IMR-90 (cell line): ENCODE measurements at regions not wholly inside any gene's neighbourhood (a gene's known extent, or its start where the extent isn't known, plus 50 kb on each side); places are given as distances from the start of the nearest gene placed in this dataset.

Experiments
- ATAC-seq: fragments of 200-7000 bp; cut with Tn5 transposase; 2 replicates; pipeline ENCODE4 v1.9.1; 2020; ENCODE audit warnings: low read depth, mild to moderate bottlenecking, moderate library complexity
- BruUV-seq: library from RNA; stranded (reverse); fragments of 400-500 nt; replicated peaks from 2 replicates; lab custom pipeline; 2021; lab: Mats Ljungman, UMichigan
- CTCF ChIA-PET: fragments of 300-600 bp; formaldehyde crosslinking; extraction: SDS; loops from one replicate; lab custom pipeline; 2021; ENCODE audit warnings: antibody characterized with exemption; lab: Yijun Ruan, JAX
- POLR2A ChIA-PET: fragments of 300-600 bp; sonication (Branson Sonifier 250); formaldehyde crosslinking; loops from one replicate; lab custom pipeline; 2022; ENCODE audit warnings: antibody characterized with exemption; ENCODE audit not compliant: unreplicated experiment; lab: Charles Lee
- DNase-seq: peaks from one replicate; pipeline ENCODE4 v3.0.0; 2013
- H2AFZ ChIP-seq: replicated peaks from 2 replicates; pipeline ENCODE3; 2013; ENCODE audit warnings: low read length, mild to moderate bottlenecking; ENCODE audit not compliant: poor library complexity
- H2AK5ac ChIP-seq: 2 replicates; pipeline ENCODE4 v1.6.1; 2013; ENCODE audit warnings: low read depth, low read length, inconsistent platforms
- H2AK9ac ChIP-seq: replicated peaks from 2 replicates; pipeline ENCODE3; 2013; ENCODE audit warnings: mild to moderate bottlenecking, low read depth, low read length, moderate library complexity; ENCODE audit not compliant: poor library complexity
- H2BK120ac ChIP-seq: 2 replicates; pipeline ENCODE4 v1.6.1; 2013; ENCODE audit warnings: low read depth, low read length, inconsistent platforms
- H2BK15ac ChIP-seq: 3 replicates; pipeline ENCODE4 v1.6.1; 2013; ENCODE audit warnings: low read depth, low read length, inconsistent platforms
- H2BK20ac ChIP-seq: 2 replicates; pipeline ENCODE4 v1.6.1; 2013; ENCODE audit warnings: low read depth, mild to moderate bottlenecking, inconsistent platforms, low read length, moderate library complexity
- H2BK5ac ChIP-seq: 2 replicates; pipeline ENCODE4 v1.6.1; 2013; ENCODE audit warnings: mild to moderate bottlenecking, low read depth, low read length, inconsistent platforms; ENCODE audit not compliant: poor library complexity, severe bottlenecking
- H3K14ac ChIP-seq: replicated peaks from 2 replicates; pipeline ENCODE4 v1.6.1; 2013; ENCODE audit warnings: low read depth, low read length, inconsistent platforms
- H3K18ac ChIP-seq: 2 replicates; pipeline ENCODE4 v1.6.1; 2013; ENCODE audit warnings: low read depth, low read length, control low read depth
- H3K23ac ChIP-seq: 2 replicates; pipeline ENCODE4 v1.6.1; 2013; ENCODE audit warnings: low read depth, low read length, inconsistent platforms
- H3K27ac ChIP-seq: 2 replicates; pipeline ENCODE4 v1.5.1; 2013; ENCODE audit warnings: mild to moderate bottlenecking, control low read depth, low read length; ENCODE audit not compliant: insufficient read depth
- H3K27me3 ChIP-seq: 2 replicates; pipeline ENCODE4 v1.6.1; 2013; ENCODE audit warnings: low read length; ENCODE audit not compliant: control insufficient read depth, insufficient read depth
- H3K36me3 ChIP-seq: 2 replicates; pipeline ENCODE4 v1.6.1; 2013; ENCODE audit warnings: low read length, mixed read lengths; ENCODE audit not compliant: control insufficient read depth, insufficient read depth
- H3K4ac ChIP-seq: 2 replicates; pipeline ENCODE4 v1.6.1; 2013; ENCODE audit warnings: low read depth, low read length, inconsistent platforms
- H3K4me1 ChIP-seq: 2 replicates; pipeline ENCODE4 v1.6.1; 2013; ENCODE audit warnings: low read length, mixed read lengths; ENCODE audit not compliant: control insufficient read depth, insufficient read depth
- H3K4me2 ChIP-seq: 2 replicates; pipeline ENCODE4 v1.6.1; 2013; ENCODE audit warnings: low read depth, mild to moderate bottlenecking, control low read depth, low read length, moderate library complexity
- H3K4me3 ChIP-seq: 2 replicates; pipeline ENCODE4 v1.5.1; 2013; ENCODE audit warnings: low read depth, mild to moderate bottlenecking, control low read depth, low read length, moderate library complexity; ENCODE audit not compliant: insufficient read depth
- H3K56ac ChIP-seq: 2 replicates; pipeline ENCODE4 v1.6.1; 2013; ENCODE audit warnings: low read length, inconsistent platforms; ENCODE audit not compliant: insufficient read depth; ENCODE audit errors: extremely low read depth
- H3K79me1 ChIP-seq, 2 experiments: 2 replicates each; pipeline ENCODE4 v1.6.1; 2013; ENCODE audit warnings: low read length in 2 of 2, inconsistent platforms in 1 of 2, low read depth in 1 of 2
- H3K9ac ChIP-seq: 2 replicates; pipeline ENCODE4 v1.6.1; 2013; ENCODE audit warnings: low read depth, low read length, control low read depth
- H3K9me1 ChIP-seq: 2 replicates; pipeline ENCODE4 v1.6.1; 2013; ENCODE audit warnings: low read length, inconsistent platforms; ENCODE audit not compliant: insufficient read depth
- H3K9me3 ChIP-seq: 2 replicates; pipeline ENCODE4 v1.6.1; 2013; ENCODE audit warnings: low read length; ENCODE audit not compliant: control insufficient read depth, insufficient read depth
- H4K20me1 ChIP-seq: 2 replicates; pipeline ENCODE4 v1.6.1; 2013; ENCODE audit warnings: low read length, inconsistent platforms; ENCODE audit not compliant: insufficient read depth
- H4K5ac ChIP-seq: 2 replicates; pipeline ENCODE4 v1.6.1; 2013; ENCODE audit warnings: mild to moderate bottlenecking, low read depth, low read length, control low read depth
- H4K8ac ChIP-seq, 2 experiments: 2 replicates each; pipeline ENCODE4 v1.6.1; 2013; ENCODE audit warnings: low read depth in 2 of 2, low read length in 2 of 2, control low read depth in 1 of 2, inconsistent platforms in 1 of 2
- H4K91ac ChIP-seq: 2 replicates; pipeline ENCODE4 v1.6.1; 2013; ENCODE audit warnings: low read depth, low read length, inconsistent platforms; ENCODE audit not compliant: insufficient read depth
- CEBPB ChIP-seq: IDR thresholded peaks from 2 replicates; pipeline ENCODE4 v1.6.1; 2012; ENCODE audit warnings: low read depth, low read length, improper control_type of control experiment
- CHD1 ChIP-seq: IDR thresholded peaks from 2 replicates; pipeline ENCODE4 v1.6.1; 2012; ENCODE audit warnings: low read depth, low read length, improper control_type of control experiment
- CTCF ChIP-seq: conservative IDR thresholded peaks from 2 replicates; pipeline ENCODE4 v1.5.1; 2012; ENCODE audit warnings: mild to moderate bottlenecking, low read depth, low read length, improper control_type of control experiment
- ELK1 ChIP-seq: fragments of 150-350 bp; IDR thresholded peaks from 2 replicates; pipeline ENCODE4 v1.6.1; 2016; ENCODE audit warnings: low read depth, mild to moderate bottlenecking, low read length, moderate library complexity, borderline replicate concordance
- FOS ChIP-seq: fragments of 150-350 bp; IDR thresholded peaks from 2 replicates; pipeline ENCODE4 v1.6.1; 2016; ENCODE audit warnings: low read depth, low read length
- MAFK ChIP-seq: IDR thresholded peaks from 2 replicates; pipeline ENCODE4 v1.6.1; 2012; ENCODE audit warnings: low read depth, low read length, improper control_type of control experiment
- MAZ ChIP-seq: IDR thresholded peaks from 2 replicates; pipeline ENCODE4 v1.6.1; 2012; ENCODE audit warnings: low read depth, mild to moderate bottlenecking, low read length, improper control_type of control experiment, moderate library complexity, borderline replicate concordance
- NFE2L2 ChIP-seq: fragments of 150-350 bp; IDR thresholded peaks from 2 replicates; pipeline ENCODE4 v1.6.1; 2016; ENCODE audit warnings: low read depth, mild to moderate bottlenecking, low read length
- POLR2A ChIP-seq: IDR thresholded peaks from 2 replicates; pipeline ENCODE4 v1.6.1; 2012; ENCODE audit warnings: mild to moderate bottlenecking, low read depth, low read length
- RAD21 ChIP-seq: IDR thresholded peaks from 2 replicates; pipeline ENCODE4 v1.6.1; 2012; ENCODE audit warnings: low read length, improper control_type of control experiment
- RCOR1 ChIP-seq: IDR thresholded peaks from 2 replicates; pipeline ENCODE4 v1.6.1; 2012; ENCODE audit warnings: mild to moderate bottlenecking, low read length, improper control_type of control experiment; ENCODE audit not compliant: insufficient replicate concordance
- USF2 ChIP-seq: fragments of 150-350 bp; IDR thresholded peaks from 2 replicates; pipeline ENCODE4 v1.6.1; 2017; ENCODE audit warnings: mild to moderate bottlenecking, antibody characterized with exemption, low read length, low read depth
- WGBS, 2 experiments: methylation state at CpG; one replicate each; pipeline versions ENCODE4 v1.1.5 to v1.1.7; 2013; ENCODE audit warnings: missing lambda C conversion rate in 2 of 2; ENCODE audit not compliant: insufficient read length in 1 of 2; ENCODE audit errors: extremely low coverage in 2 of 2; 5-methylcytosine and 5-hydroxymethylcytosine counted together
- dilution Hi-C: fragments of 300-500 bp; cut with HindIII; formaldehyde crosslinking; loops from one replicate; pipeline ENCODE4 v1.14.3; 2018; ENCODE audit warnings: low sequenced_read_pairs; ENCODE audit not compliant: unreplicated experiment
- in situ Hi-C: fragments of 300-500 bp; cut with MboI; formaldehyde crosslinking; loops from 3 replicates; pipeline ENCODE4 v1.14.3; 2019; ENCODE audit warnings: low sequenced_read_pairs, inconsistent platforms, mixed read lengths
- intact Hi-C: fragments of 100-400 bp; cut with micrococcal nuclease; formaldehyde crosslinking; loops from 2 replicates; pipeline ENCODE4 v1.10.0; 2022

- H3K79me1 ChIP-seq = no peaks in the 10 kb centered on the region
- TF ChIP-seq FOS (no peak), NFE2L2 (no peak), CHD1 (no peak), ELK1 (no peak), USF2 (no peak), POLR2A (no peak), CTCF (no peak), RCOR1 (no peak), MAZ (no peak), MAFK (no peak), CEBPB (no peak), RAD21 (no peak)
- no peak overlapping the region for H3K4me3 ChIP-seq
- no peaks in the 10 kb centered on the region for H4K20me1 ChIP-seq
- H3K9me3 ChIP-seq = 0 out of 2 replicates have a peak, but pooled peaks cover 3% of the 10 kb centered on the region
- H3K23ac ChIP-seq = no peak overlapping the region
- H3K56ac ChIP-seq = no peak overlapping the region
- WGBS, 2 experiments = 26% methylated on average over 3 of the region's 4 CpGs; no CpG with 5 or more reads in 1 of the 2 experiments
- no peak overlapping the region for H3K4me2 ChIP-seq
- POLR2A ChIA-PET = no interaction called here
- no peak overlapping the region for H4K8ac ChIP-seq
- dilution Hi-C loops = no loop called here
- H3K18ac ChIP-seq = no peak overlapping the region
- H2BK5ac ChIP-seq = no peak overlapping the region
- H3K4ac ChIP-seq = no peak overlapping the region
- no peak overlapping the region for H2AFZ ChIP-seq
- H2BK120ac ChIP-seq = no peak overlapping the region
- no peak overlapping the region for H2BK15ac ChIP-seq
- H2BK20ac ChIP-seq = no peak overlapping the region
- DNase-seq (no peak), ATAC-seq (no peak)
- no peak overlapping the region for H3K9ac ChIP-seq
- no peak overlapping the region for H3K14ac ChIP-seq
- no peaks in the 10 kb centered on the region for H3K36me3 ChIP-seq
- no peaks in the 10 kb centered on the region for H3K4me1 ChIP-seq
- H4K91ac ChIP-seq = no peak overlapping the region
- CTCF ChIA-PET = no interaction called here
- H2AK5ac ChIP-seq = no peak overlapping the region
- in situ Hi-C loops = no loop called here
- H2AK9ac ChIP-seq = no peak overlapping the region
- H3K9me1 ChIP-seq = no peaks in the 10 kb centered on the region
- no peak overlapping the region for H3K27ac ChIP-seq
- intact Hi-C loops = no loop called here
- H3K27me3 ChIP-seq = no peaks in the 10 kb centered on the region
- no peak overlapping the region for H4K5ac ChIP-seq
- BruUV-seq = no TSS peak
These were observed 1692.2 kb downstream of the HACE1 start for GRCh38 chr6:103167345-103168071.
